Adrenal gland (tissue), 5 donors: ENCODE measurements at regions not wholly inside any gene's neighbourhood (a gene's known extent, or its start where the extent isn't known, plus 50 kb on each side); places are given as distances from the start of the nearest gene placed in this dataset.
"Not testable (repeated sequence)": the region's sequence is repeated elsewhere in the genome, so short reads cannot be mapped to it uniquely, and the experiment has no call there.

Source experiments
- CTCF ChIP-seq, 6 experiments: fragments of 450-650 bp in 4 of 6; fragments of 200-600 bp in 2 of 6; sonication (generic) in 1 of 6; IDR thresholded peaks; 1 replicate in 5 of 6; 2 replicates in 1 of 6; pipeline versions ENCODE4 v1.5.1 to v1.8.0; 2016 to 2021; ENCODE audit warnings: antibody characterized with exemption in 6 of 6, mild to moderate bottlenecking in 2 of 6, moderate library complexity in 1 of 6
- POLR2A ChIP-seq, 2 donors: fragments of 450-650 bp; IDR thresholded peaks; one replicate each; pipeline ENCODE4 v1.6.1; 2017; ENCODE audit warnings: antibody characterized with exemption in 2 of 2, mild to moderate bottlenecking in 2 of 2, moderate library complexity in 1 of 2
- donor health status: DM: no; HTN: no; CAD: no.

GRCh38 chr17:21783017-21783416, 90.7 kb downstream of the KCNJ18 start:
- TF ChIP-seq CTCF, POLR2A (IDR thresholded peaks at IDR 0.05): not testable (repeated sequence)
